Prostate gland (tissue), 2 donors: ENCODE measurements at regions not wholly inside any gene's neighbourhood (a gene's known extent, or its start where the extent isn't known, plus 50 kb on each side); places are given as distances from the start of the nearest gene placed in this dataset.

Source experiments
- DNase-seq: peaks from one replicate; pipeline ENCODE4 v3.0.0-alpha.2; 2019; ENCODE audit warnings: low spot score
- H3K27ac ChIP-seq, 2 donors: fragments of 200-600 bp; sonication (generic); 2 replicates each; pipeline ENCODE4 v1.5.1; 2017 to 2019
- H3K27me3 ChIP-seq: fragments of 200-600 bp; sonication (generic); replicated peaks from 2 replicates; pipeline ENCODE4 v1.5.1; 2019; ENCODE audit not compliant: insufficient read depth
- H3K36me3 ChIP-seq, 2 donors: fragments of 200-600 bp; sonication (generic); 1 replicate in 1 of 2; 2 replicates in 1 of 2; pipeline versions ENCODE4 v1.5.1 to v1.8.1; 2017 to 2019
- H3K4me1 ChIP-seq: fragments of 200-600 bp; sonication (generic); replicated peaks from 2 replicates; pipeline ENCODE4 v1.5.1; 2019
- H3K4me3 ChIP-seq, 2 donors: fragments of 200-600 bp; sonication (generic); 2 replicates each; pipeline ENCODE4 v1.5.1; 2017 to 2019
- H3K9me3 ChIP-seq: fragments of 200-600 bp; sonication (generic); 2 replicates; pipeline ENCODE4 v1.5.1; 2017
- CTCF ChIP-seq, 4 experiments: fragments of 200-600 bp in 2 of 4; fragments of 450-650 bp in 2 of 4; sonication (generic) in 2 of 4; IDR thresholded peaks; 1 replicate in 3 of 4; 2 replicates in 1 of 4; pipeline ENCODE4 v1.5.1; 2016 to 2019; ENCODE audit warnings: antibody characterized with exemption in 4 of 4, mild to moderate bottlenecking in 2 of 4, moderate library complexity in 2 of 4
- POLR2A ChIP-seq: fragments of 450-650 bp; IDR thresholded peaks from one replicate; pipeline ENCODE4 v1.6.1; 2016; ENCODE audit warnings: antibody characterized with exemption, mild to moderate bottlenecking
- POLR2AphosphoS5 ChIP-seq: sonication (generic); formaldehyde crosslinking; IDR thresholded peaks from one replicate; pipeline ENCODE4 v1.6.1; 2017; ENCODE audit warnings: antibody characterized with exemption
- WGBS: methylation state at CpG from one replicate; pipeline ENCODE4 v1.1.5; 2018; 5-methylcytosine and 5-hydroxymethylcytosine counted together
- intact Hi-C: fragments of 100-400 bp; cut with DNase I; formaldehyde crosslinking; loops from one replicate; pipeline ENCODE4 v1.14.2; 2022

GRCh38 chr5:128637031-128637430, 99.0 kb upstream of the FBN2 start:
- H3K27me3 ChIP-seq, result no peaks in the 10 kb centered on the region
- H3K27ac ChIP-seq, result no peak overlapping the region
- 72% methylated on average over 4 of the region's 4 CpGs for WGBS
- H3K36me3 ChIP-seq, result no peaks in the 10 kb centered on the region
- no peak for DNase-seq
- no peaks in the 10 kb centered on the region for H3K4me1 ChIP-seq
- TF ChIP-seq POLR2A (no peak), POLR2AphosphoS5 (no peak), CTCF (IDR thresholded peaks at IDR 0.05) (no peak)
- intact Hi-C loops, result no loop called here
- H3K4me3 ChIP-seq, result no peak overlapping the region
- H3K9me3 ChIP-seq, result no peaks in the 10 kb centered on the region

GRCh38 chr5:128641861-128642260, 103.8 kb upstream of the FBN2 start:
- DNase-seq, result no peak
- Histone ChIP-seq H3K27me3 (no peaks in the 10 kb centered on the region), H3K27ac (no peak overlapping the region), H3K4me3 (no peak overlapping the region), H3K9me3 (no peaks in the 10 kb centered on the region), H3K36me3 (no peaks in the 10 kb centered on the region), H3K4me1 (no peaks in the 10 kb centered on the region)
- intact Hi-C loops, result no loop called here
- WGBS, result 73% methylated on average over 1 of the region's 1 CpG
- TF ChIP-seq POLR2AphosphoS5 (no peak), CTCF (IDR thresholded peaks at IDR 0.05) (no peak), POLR2A (no peak)

GRCh38 chr5:128644863-128645262, 106.8 kb upstream of the FBN2 start:
- Histone ChIP-seq H3K4me1 (no peaks in the 10 kb centered on the region), H3K27me3 (no peaks in the 10 kb centered on the region), H3K36me3 (no peaks in the 10 kb centered on the region), H3K4me3 (no peak overlapping the region), H3K9me3 (no peaks in the 10 kb centered on the region), H3K27ac (no peak overlapping the region)
- DNase-seq, result no peak
- WGBS, result 75% methylated on average over 4 of the region's 4 CpGs
- intact Hi-C loops, result no loop called here
- TF ChIP-seq POLR2AphosphoS5 (no peak), CTCF (IDR thresholded peaks at IDR 0.05) (no peak), POLR2A (no peak)

- Histone ChIP-seq H3K27ac (no peak overlapping the region), H3K36me3 (no peaks in the 10 kb centered on the region), H3K4me3 (no peak overlapping the region), H3K9me3 (no peaks in the 10 kb centered on the region), H3K4me1 (no peaks in the 10 kb centered on the region), H3K27me3 (no peaks in the 10 kb centered on the region)
- intact Hi-C loops, result no loop called here
- no peak for DNase-seq
- 77% methylated on average over 1 of the region's 1 CpG for WGBS
- TF ChIP-seq CTCF (IDR thresholded peaks at IDR 0.05) (no peak), POLR2A (no peak), POLR2AphosphoS5 (no peak)
Measured at GRCh38 chr5:128645581-128645980, 107.5 kb upstream of the FBN2 start.

- intact Hi-C loops, result no loop called here
- no peak overlapping the region for H3K4me3 ChIP-seq
- H3K9me3 ChIP-seq, result no peaks in the 10 kb centered on the region
- WGBS, result 71% methylated on average over 2 of the region's 2 CpGs
- no peak overlapping the region for H3K27ac ChIP-seq
- H3K4me1 ChIP-seq, result no peaks in the 10 kb centered on the region
- no peaks in the 10 kb centered on the region for H3K27me3 ChIP-seq
- TF ChIP-seq POLR2AphosphoS5 (no peak), POLR2A (no peak), CTCF (IDR thresholded peaks at IDR 0.05) (no peak)
- no peaks in the 10 kb centered on the region for H3K36me3 ChIP-seq
- no peak for DNase-seq
Measured at GRCh38 chr5:128646176-128646575, 108.1 kb upstream of the FBN2 start.
